ENCODE measurements at regions not wholly inside any gene's neighbourhood (a gene's known extent, or its start where the extent isn't known, plus 50 kb on each side); places are given as distances from the start of the nearest gene placed in this dataset.
A peak's percentile ranks its signal among the peaks of the same experiment; 100 is the strongest.

DNA sequence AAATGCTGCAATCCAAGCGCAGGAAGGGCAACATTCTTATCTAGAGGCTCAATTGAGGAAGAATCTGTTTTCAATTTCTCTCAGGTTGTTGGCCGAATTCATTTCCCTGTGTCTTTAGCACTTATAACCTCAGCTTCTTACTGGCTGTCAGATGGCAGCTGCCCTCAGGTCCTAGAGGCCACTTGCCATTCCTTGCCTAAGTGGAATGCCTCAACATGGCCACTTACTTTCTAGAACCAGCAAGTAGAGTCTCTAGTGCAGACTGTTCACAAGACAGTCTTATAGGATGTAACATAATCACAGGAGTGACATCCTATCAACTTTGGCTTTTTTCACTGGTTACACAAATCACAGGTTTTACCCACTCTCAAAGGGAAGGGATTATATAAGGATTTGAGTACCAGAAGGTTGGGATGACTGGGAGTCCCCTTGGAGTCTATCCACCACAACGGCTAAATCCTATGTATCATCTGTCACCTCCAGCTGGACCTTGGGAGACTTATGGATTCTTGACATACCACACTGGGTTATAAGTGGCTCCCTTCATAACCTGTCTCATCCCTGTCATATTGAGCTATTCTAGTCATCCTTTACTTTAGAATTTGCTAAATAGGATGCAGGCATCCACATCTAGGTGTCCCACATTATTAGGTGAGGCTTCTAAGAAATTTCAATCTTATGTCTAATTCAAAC is 297.9 kb upstream of the CTSO start:
- H3K27ac ChIP-seq: no peak overlapping the region
- H3K4me3 ChIP-seq: no peak overlapping the region
- ChIA-PET CTCF (no interaction called here), POLR2A (no interaction called here)
- FAIRE-seq: no peak
- no peaks in the 10 kb centered on the region for H3K4me1 ChIP-seq
- H3K4me2 ChIP-seq: no peak overlapping the region
- no peak for TF ChIP-seq ZSCAN20 (CRISPR knock-in tag; IDR thresholded peaks at IDR 0.05)
- no peak for TF ChIP-seq RNF2 (IDR thresholded peaks at IDR 0.05; ENCODE audit: borderline replicate concordance, low read depth)
- no peak for TF ChIP-seq HOXB5 (CRISPR knock-in tag; IDR thresholded peaks at IDR 0.05)
- no peak for TF ChIP-seq ZFP36 (IDR thresholded peaks at IDR 0.05; ENCODE audit: borderline replicate concordance, partially characterized antibody)
- TF ChIP-seq ESRRA (IDR thresholded peaks at IDR 0.05; ENCODE audit: borderline replicate concordance, low read length): no peak
- no peak for TF ChIP-seq NFE2L2 (conservative IDR thresholded peaks at IDR 0.05; ENCODE audit: low read length)
- TF ChIP-seq CBX2 (IDR thresholded peaks at IDR 0.05; ENCODE audit: borderline replicate concordance, low read depth): no peak
- TF ChIP-seq FOSB (CRISPR knock-in tag; IDR thresholded peaks at IDR 0.05): no peak
- TF ChIP-seq SMC3 (IDR thresholded peaks at IDR 0.05): no peak
- TF ChIP-seq, protein P1, sequence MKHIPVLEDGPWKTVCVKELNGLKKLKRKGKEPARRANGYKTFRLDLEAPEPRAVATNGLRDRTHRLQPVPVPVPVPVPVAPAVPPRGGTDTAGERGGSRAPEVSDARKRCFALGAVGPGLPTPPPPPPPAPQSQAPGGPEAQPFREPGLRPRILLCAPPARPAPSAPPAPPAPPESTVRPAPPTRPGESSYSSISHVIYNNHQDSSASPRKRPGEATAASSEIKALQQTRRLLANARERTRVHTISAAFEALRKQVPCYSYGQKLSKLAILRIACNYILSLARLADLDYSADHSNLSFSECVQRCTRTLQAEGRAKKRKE (CRISPR knock-in tag; IDR thresholded peaks at IDR 0.05; ENCODE audit: low read depth): no peak
- no peak for TF ChIP-seq CHD2 (IDR thresholded peaks at IDR 0.05; ENCODE audit: low read length, partially characterized antibody)
- TF ChIP-seq, protein P2, sequence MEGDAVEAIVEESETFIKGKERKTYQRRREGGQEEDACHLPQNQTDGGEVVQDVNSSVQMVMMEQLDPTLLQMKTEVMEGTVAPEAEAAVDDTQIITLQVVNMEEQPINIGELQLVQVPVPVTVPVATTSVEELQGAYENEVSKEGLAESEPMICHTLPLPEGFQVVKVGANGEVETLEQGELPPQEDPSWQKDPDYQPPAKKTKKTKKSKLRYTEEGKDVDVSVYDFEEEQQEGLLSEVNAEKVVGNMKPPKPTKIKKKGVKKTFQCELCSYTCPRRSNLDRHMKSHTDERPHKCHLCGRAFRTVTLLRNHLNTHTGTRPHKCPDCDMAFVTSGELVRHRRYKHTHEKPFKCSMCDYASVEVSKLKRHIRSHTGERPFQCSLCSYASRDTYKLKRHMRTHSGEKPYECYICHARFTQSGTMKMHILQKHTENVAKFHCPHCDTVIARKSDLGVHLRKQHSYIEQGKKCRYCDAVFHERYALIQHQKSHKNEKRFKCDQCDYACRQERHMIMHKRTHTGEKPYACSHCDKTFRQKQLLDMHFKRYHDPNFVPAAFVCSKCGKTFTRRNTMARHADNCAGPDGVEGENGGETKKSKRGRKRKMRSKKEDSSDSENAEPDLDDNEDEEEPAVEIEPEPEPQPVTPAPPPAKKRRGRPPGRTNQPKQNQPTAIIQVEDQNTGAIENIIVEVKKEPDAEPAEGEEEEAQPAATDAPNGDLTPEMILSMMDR (IDR thresholded peaks at IDR 0.05): no peak
- TF ChIP-seq JUN (IDR thresholded peaks at IDR 0.05): no peak
- H3K9me3 ChIP-seq: no peaks in the 10 kb centered on the region
- WGBS (ENCODE audit: missing lambda C conversion rate): 39% methylated on average over 3 of the region's 3 CpGs
- DNase-seq (ENCODE audit: low read depth in 1 of 2, low spot score in 1 of 2): no peak
- ATAC-seq: no peak

DNA sequence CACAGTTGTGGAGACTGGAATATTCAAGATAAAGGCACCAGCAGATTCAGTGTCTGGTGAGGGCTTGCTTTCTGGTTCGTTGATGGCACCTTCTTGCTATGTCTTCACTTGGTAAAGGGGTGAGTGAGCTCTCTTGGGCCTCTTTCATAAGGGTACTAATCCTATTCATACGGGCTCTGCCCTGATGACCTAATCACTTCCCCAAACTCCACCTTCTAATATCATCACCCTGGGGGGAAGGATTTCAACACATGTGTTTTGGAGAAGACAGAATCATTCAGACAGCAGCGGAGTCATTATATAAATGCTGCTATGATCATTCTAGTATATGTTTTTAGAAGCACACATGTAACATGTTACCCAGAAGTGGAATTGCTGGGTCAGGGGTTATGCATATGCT is 295.3 kb upstream of the CTSO start:
- Histone ChIP-seq H3K4me2 (no peak overlapping the region), H3K27ac (no peak overlapping the region), H3K4me1 (no peaks in the 10 kb centered on the region), H3K9me3 (no peaks in the 10 kb centered on the region), H3K4me3 (no peak overlapping the region)
- no peak for TF ChIP-seq POLR2A (IDR thresholded peaks at IDR 0.05; ENCODE audit: low read length)
- no peak for TF ChIP-seq CBX2 (IDR thresholded peaks at IDR 0.05; ENCODE audit: borderline replicate concordance, low read depth)
- no peak for TF ChIP-seq FOXS1 (CRISPR knock-in tag; IDR thresholded peaks at IDR 0.05)
- TF ChIP-seq CBX8 (IDR thresholded peaks at IDR 0.05): no peak
- no peak for TF ChIP-seq FOSB (CRISPR knock-in tag; IDR thresholded peaks at IDR 0.05)
- no peak for TF ChIP-seq ZC3H11A (IDR thresholded peaks at IDR 0.05)
- no peak for TF ChIP-seq TP53 (CRISPR knock-in tag; IDR thresholded peaks at IDR 0.05)
- TF ChIP-seq MAFK (IDR thresholded peaks at IDR 0.05; ENCODE audit: partially characterized antibody): no peak
- TF ChIP-seq EHF (CRISPR knock-in tag; IDR thresholded peaks at IDR 0.05): no peak
- TF ChIP-seq ZSCAN20 (CRISPR knock-in tag; IDR thresholded peaks at IDR 0.05): no peak
- TF ChIP-seq HEYL (CRISPR knock-in tag; IDR thresholded peaks at IDR 0.05): no peak
- no peak for TF ChIP-seq HOXB13 (CRISPR knock-in tag; IDR thresholded peaks at IDR 0.05; ENCODE audit: low read depth)
- TF ChIP-seq POLR2AphosphoS2 (conservative IDR thresholded peaks at IDR 0.05; ENCODE audit: low read length): no peak
- TF ChIP-seq SMC3 (IDR thresholded peaks at IDR 0.05): no peak
- TF ChIP-seq KDM5A (IDR thresholded peaks at IDR 0.05): no peak
- ChIA-PET POLR2A (no interaction called here), CTCF (no interaction called here)
- WGBS (ENCODE audit: missing lambda C conversion rate): 28% methylated on average over 3 of the region's 3 CpGs
- ATAC-seq (no peak), DNase-seq (ENCODE audit: low read depth in 1 of 2, low spot score in 1 of 2) (no peak), FAIRE-seq (no peak)

DNA sequence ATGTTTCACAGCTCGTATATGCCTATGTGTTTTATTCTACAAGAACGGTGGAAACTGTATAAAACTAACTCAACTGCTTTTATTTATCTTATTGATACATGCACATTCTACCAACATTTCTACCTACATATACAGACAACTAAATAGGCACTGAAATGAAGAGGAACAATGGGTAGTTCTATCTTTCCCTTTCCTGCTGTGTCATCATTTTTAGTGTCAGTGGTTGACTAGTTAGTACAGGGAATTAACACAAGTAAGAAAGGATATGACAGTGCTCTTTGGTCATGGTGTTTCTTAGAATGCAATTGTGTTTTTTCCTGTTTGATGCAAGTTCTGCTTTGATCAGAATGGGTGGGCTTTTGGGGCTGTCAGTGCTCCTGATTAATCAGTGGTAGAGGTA is 293.8 kb upstream of the CTSO start:
- POLR2A ChIA-PET: no interaction called here
- ATAC-seq: no peak
- Histone ChIP-seq H3K4me1 (no peaks in the 10 kb centered on the region), H3K27ac (no peak overlapping the region), H3K4me2 (no peak overlapping the region), H3K4me3 (no peak overlapping the region), H3K9me3 (no peaks in the 10 kb centered on the region)
- no peak for FAIRE-seq
- 14% methylated on average over 2 of the region's 2 CpGs for WGBS (ENCODE audit: missing lambda C conversion rate)
- DNase-seq (ENCODE audit: low read depth in 1 of 2, low spot score in 1 of 2): no peak
- CTCF ChIA-PET: no interaction called here
- TF ChIP-seq MAFK (IDR thresholded peaks at IDR 0.05; ENCODE audit: partially characterized antibody): peak; percentile 90
- TF ChIP-seq, protein P3, sequence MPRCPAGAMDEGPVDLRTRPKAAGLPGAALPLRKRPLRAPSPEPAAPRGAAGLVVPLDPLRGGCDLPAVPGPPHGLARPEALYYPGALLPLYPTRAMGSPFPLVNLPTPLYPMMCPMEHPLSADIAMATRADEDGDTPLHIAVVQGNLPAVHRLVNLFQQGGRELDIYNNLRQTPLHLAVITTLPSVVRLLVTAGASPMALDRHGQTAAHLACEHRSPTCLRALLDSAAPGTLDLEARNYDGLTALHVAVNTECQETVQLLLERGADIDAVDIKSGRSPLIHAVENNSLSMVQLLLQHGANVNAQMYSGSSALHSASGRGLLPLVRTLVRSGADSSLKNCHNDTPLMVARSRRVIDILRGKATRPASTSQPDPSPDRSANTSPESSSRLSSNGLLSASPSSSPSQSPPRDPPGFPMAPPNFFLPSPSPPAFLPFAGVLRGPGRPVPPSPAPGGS (IDR thresholded peaks at IDR 0.05): no peak

Data from A549 (cell line).